ENCODE measurements at regions not wholly inside any gene's neighbourhood (a gene's known extent, or its start where the extent isn't known, plus 50 kb on each side); places are given as distances from the start of the nearest gene placed in this dataset.

DNA sequence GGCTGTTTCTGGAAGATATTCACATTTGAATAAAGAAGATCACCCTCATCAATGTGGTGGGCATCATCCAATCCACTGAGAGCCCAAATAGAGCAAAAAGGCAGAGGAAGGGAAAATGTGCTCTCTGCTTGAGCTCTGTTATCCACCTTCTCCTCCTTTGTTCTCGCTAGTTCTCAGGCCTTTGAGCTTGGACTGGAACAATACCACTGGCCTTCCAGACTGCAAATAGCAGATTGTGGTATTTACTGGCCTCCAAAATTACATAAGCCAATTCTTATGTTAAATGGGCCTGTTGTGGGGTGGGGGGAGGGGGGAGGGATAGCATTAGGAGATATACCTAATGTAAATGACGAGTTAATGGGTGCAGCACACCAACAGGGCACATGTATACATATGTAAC, 219.3 kb downstream of the C1orf94 start:
- no peaks in the 10 kb centered on the region for H3K27me3 ChIP-seq
- H3K4me1 ChIP-seq (replicated peaks in 1 of 2), result no peaks in the 10 kb centered on the region
- H3K27ac ChIP-seq, result no peak overlapping the region
- no peaks in the 10 kb centered on the region for H3K36me3 ChIP-seq (replicated peaks in 1 of 2)
- no peak for DNase-seq
- no peaks in the 10 kb centered on the region for H3K9me3 ChIP-seq (replicated peaks in 1 of 3)
- TF ChIP-seq POLR2A (IDR thresholded peaks at IDR 0.05), result no peak
- TF ChIP-seq, protein P1, sequence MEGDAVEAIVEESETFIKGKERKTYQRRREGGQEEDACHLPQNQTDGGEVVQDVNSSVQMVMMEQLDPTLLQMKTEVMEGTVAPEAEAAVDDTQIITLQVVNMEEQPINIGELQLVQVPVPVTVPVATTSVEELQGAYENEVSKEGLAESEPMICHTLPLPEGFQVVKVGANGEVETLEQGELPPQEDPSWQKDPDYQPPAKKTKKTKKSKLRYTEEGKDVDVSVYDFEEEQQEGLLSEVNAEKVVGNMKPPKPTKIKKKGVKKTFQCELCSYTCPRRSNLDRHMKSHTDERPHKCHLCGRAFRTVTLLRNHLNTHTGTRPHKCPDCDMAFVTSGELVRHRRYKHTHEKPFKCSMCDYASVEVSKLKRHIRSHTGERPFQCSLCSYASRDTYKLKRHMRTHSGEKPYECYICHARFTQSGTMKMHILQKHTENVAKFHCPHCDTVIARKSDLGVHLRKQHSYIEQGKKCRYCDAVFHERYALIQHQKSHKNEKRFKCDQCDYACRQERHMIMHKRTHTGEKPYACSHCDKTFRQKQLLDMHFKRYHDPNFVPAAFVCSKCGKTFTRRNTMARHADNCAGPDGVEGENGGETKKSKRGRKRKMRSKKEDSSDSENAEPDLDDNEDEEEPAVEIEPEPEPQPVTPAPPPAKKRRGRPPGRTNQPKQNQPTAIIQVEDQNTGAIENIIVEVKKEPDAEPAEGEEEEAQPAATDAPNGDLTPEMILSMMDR (IDR thresholded peaks at IDR 0.05), result no peak
- intact Hi-C loops (cut with DNase I), result no loop called here
- H3K4me3 ChIP-seq, result no peak overlapping the region
- 74 to 86% (median 82%) methylated on average over 2 of the region's 2 CpGs for WGBS, 4 donors

DNA sequence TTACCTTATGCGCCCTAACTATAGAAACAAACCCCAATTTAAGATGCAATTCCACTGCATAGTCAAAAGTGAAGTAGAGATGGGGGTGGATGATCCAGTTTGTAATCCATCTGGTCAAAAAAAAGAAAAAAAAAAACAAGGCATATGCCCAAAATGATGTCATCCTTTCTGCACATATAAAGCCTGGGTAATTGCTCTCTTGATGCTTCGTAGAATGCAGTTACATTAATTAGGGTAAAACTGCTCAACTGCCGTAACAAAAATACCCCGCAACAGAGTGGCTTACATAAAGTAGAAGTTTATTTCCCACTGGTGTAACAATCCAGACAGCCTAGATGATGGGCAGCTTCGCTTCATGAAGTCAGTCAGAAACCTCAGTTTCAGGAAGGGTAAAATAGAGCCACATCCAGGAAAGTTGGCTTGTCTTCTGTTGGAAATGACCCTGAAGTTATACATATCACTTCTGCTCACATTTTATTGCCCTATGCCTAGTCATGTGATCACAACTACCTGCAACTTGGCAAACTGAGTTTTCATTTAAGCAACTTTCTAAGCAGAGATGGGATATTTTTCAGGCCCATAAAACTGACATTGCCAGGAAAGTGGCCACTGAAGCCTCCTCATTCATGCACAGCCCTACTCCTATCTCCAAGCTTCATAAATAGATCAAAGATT, 221.7 kb downstream of the C1orf94 start:
- H3K9me3 ChIP-seq (replicated peaks in 1 of 3), result no peaks in the 10 kb centered on the region
- intact Hi-C loops (cut with DNase I), result no loop called here
- no peak for DNase-seq
- no peaks in the 10 kb centered on the region for H3K27me3 ChIP-seq
- no peak for TF ChIP-seq POLR2A (IDR thresholded peaks at IDR 0.05)
- TF ChIP-seq, protein P1 (IDR thresholded peaks at IDR 0.05), result no peak
- H3K4me3 ChIP-seq, result no peak overlapping the region
- H3K4me1 ChIP-seq (replicated peaks in 1 of 2), result no peaks in the 10 kb centered on the region
- H3K36me3 ChIP-seq (replicated peaks in 1 of 2), result no peaks in the 10 kb centered on the region
- 79 to 87% (median 83%) methylated on average over 5 of the region's 5 CpGs for WGBS, 4 donors
- H3K27ac ChIP-seq, result no peak overlapping the region

DNA sequence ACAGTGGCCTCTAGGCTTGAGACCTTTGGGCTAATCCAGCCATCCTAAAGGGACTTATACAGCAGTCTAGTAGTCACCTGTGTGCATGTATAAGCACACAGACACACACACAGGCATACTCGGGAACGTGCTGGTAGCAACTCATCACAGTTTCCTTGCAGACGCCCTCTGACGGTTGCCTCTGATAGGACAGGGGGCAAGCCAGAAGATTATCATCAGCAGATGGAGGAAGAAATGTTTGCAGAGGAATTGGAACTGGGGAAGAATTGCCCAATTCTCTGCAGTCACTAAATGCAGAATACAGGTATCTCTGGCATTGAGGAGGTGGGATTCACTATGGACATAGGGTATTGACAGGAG, 222.2 kb downstream of the C1orf94 start:
- H3K4me1 ChIP-seq (replicated peaks in 1 of 2), result no peaks in the 10 kb centered on the region
- no peaks in the 10 kb centered on the region for H3K27me3 ChIP-seq
- no peak for DNase-seq
- H3K27ac ChIP-seq, result no peak overlapping the region
- no peak overlapping the region for H3K4me3 ChIP-seq
- no peak for TF ChIP-seq POLR2A (IDR thresholded peaks at IDR 0.05)
- TF ChIP-seq, protein P1 (IDR thresholded peaks at IDR 0.05), result no peak
- no peaks in the 10 kb centered on the region for H3K36me3 ChIP-seq (replicated peaks in 1 of 2)
- intact Hi-C loops (cut with DNase I), result no loop called here
- 16 to 51% (median 27%) methylated on average over 4 of the region's 4 CpGs for WGBS, 4 donors
- no peaks in the 10 kb centered on the region for H3K9me3 ChIP-seq (replicated peaks in 1 of 3)

DNA sequence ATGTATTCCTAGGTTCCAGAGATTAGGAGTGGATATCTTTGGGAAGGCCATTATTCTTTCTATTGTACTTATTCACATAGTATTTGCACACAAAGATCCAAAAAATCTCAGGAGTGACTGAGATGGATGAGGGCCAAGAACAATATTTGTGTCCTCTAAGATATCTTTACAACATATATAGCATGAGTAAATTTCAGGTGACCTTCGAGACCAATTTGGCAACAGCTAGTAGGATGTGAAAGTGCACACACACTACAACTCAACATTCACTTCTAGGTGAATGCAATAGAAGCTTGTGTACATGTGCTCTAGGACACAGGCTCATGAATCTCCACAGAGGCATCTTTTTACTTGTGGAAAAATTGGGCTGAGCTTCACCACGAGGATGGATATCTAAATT, 224.0 kb downstream of the C1orf94 start:
- TF ChIP-seq, protein P1 (IDR thresholded peaks at IDR 0.05), result no peak
- no peak for TF ChIP-seq POLR2A (IDR thresholded peaks at IDR 0.05)
- H3K36me3 ChIP-seq (replicated peaks in 1 of 2), result no peaks in the 10 kb centered on the region
- H3K27me3 ChIP-seq, result no peaks in the 10 kb centered on the region
- H3K27ac ChIP-seq, result no peak overlapping the region
- no peak overlapping the region for H3K4me3 ChIP-seq
- DNase-seq, result no peak
- H3K9me3 ChIP-seq (replicated peaks in 1 of 3), result no peaks in the 10 kb centered on the region
- intact Hi-C loops (cut with DNase I), result no loop called here
- WGBS, 4 donors, result 36 to 65% (median 48%) methylated on average over 2 of the region's 2 CpGs
- no peaks in the 10 kb centered on the region for H3K4me1 ChIP-seq (replicated peaks in 1 of 2)

All from adrenal gland (tissue), 9 donors.